ENCODE measurements at regions not wholly inside any gene's neighbourhood (a gene's known extent, or its start where the extent isn't known, plus 50 kb on each side); places are given as distances from the start of the nearest gene placed in this dataset.

GRCh38 chr18:32549248-32550110 lies 78.8 kb upstream of the GAREM1 start:
- DNase-seq (ENCODE audit: extremely low spot score), result peak; percentile 41
- POLR2A ChIA-PET, result no interaction called here
- CTCF ChIA-PET, result interaction anchor here (0.6 to 3.2 kb wide), 14 partner anchors 11 to 396 kb away, joined by 3 to 32 read pairs (median 4); no protein-coding TSS in a partner anchor

GRCh38 chr18:32548688-32549087 lies 78.0 kb upstream of the GAREM1 start:
- ChIA-PET CTCF (interaction anchor here (1.2 to 3.2 kb wide), 10 partner anchors 10 to 396 kb away, joined by 3 to 32 read pairs (median 4); partner anchors contain the start of gene GAREM1), POLR2A (no interaction called here)
- no peak for TF ChIP-seq CTCF (IDR thresholded peaks at IDR 0.05; ENCODE audit: control extremely low read depth, extremely low read depth, low read depth, missing control alignments)
- DNase-seq (ENCODE audit: extremely low spot score), result no peak

More at GRCh38 chr18:32549248-32550110, 78.8 kb upstream of the GAREM1 start:
- TF ChIP-seq CTCF (IDR thresholded peaks at IDR 0.05; ENCODE audit: control extremely low read depth, extremely low read depth, low read depth, missing control alignments), result peak; percentile 48

GRCh38 chr18:32545631-32546030 lies 74.9 kb upstream of the GAREM1 start:
- ChIA-PET CTCF (no interaction called here), POLR2A (no interaction called here)
- TF ChIP-seq CTCF (IDR thresholded peaks at IDR 0.05; ENCODE audit: control extremely low read depth, extremely low read depth, low read depth, missing control alignments), result no peak
- no peak for DNase-seq (ENCODE audit: extremely low spot score)

GRCh38 chr18:32544088-32544487 lies 73.4 kb upstream of the GAREM1 start:
- POLR2A ChIA-PET, result no interaction called here
- TF ChIP-seq CTCF (IDR thresholded peaks at IDR 0.05; ENCODE audit: control extremely low read depth, extremely low read depth, low read depth, missing control alignments), result no peak
- DNase-seq (ENCODE audit: extremely low spot score), result no peak
- CTCF ChIA-PET, result no interaction called here

GRCh38 chr18:32542221-32542798 lies 71.6 kb upstream of the GAREM1 start:
- TF ChIP-seq CTCF (IDR thresholded peaks at IDR 0.05; ENCODE audit: control extremely low read depth, extremely low read depth, low read depth, missing control alignments), result no peak
- no peak for DNase-seq (ENCODE audit: extremely low spot score)
- POLR2A ChIA-PET, result no interaction called here
- CTCF ChIA-PET, result interaction anchor here (1.1 to 2.6 kb wide), 2 partner anchors 10 to 385 kb away, joined by 4 to 18 read pairs; no protein-coding TSS in a partner anchor

- DNase-seq (ENCODE audit: extremely low spot score), result no peak
- ChIA-PET CTCF (no interaction called here), POLR2A (no interaction called here)
- no peak for TF ChIP-seq CTCF (IDR thresholded peaks at IDR 0.05; ENCODE audit: control extremely low read depth, extremely low read depth, low read depth, missing control alignments)
These were observed 60.4 kb upstream of the GAREM1 start for GRCh38 chr18:32530947-32531651.
